ENCODE measurements at regions not wholly inside any gene's neighbourhood (a gene's known extent, or its start where the extent isn't known, plus 50 kb on each side); places are given as distances from the start of the nearest gene placed in this dataset.

DNA sequence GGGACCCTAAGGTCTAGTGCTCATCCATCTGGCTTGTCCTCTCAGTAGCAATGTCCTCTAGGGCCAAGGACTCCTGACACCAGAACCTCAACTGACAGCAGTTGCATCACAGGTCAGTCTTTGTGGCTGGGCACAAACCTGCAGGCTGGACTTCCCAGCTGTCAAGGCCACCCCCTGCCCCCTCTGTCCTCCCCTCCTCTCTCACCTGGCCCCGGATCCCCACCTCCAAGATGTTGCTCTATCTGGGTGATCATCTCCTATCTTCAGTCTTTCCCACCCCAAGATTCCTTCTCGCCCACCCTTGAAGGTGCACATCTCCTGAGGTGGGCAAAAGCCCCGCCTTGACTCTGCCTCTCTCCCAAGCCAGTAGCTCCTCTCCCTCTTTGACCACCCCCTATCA, 131.8 kb upstream of the SRSF6 start:
- no peak overlapping the region for H3K27ac Mint-ChIP-seq
- no peaks in the 10 kb centered on the region for H3K36me3 Mint-ChIP-seq
- ATAC-seq (ENCODE audit: low read depth in 2 of 2) (no peak), DNase-seq (no peak)
- peaks cover 0 to 9% (median 2%) of the 10 kb centered on the region in 7 donors for H3K9me3 Mint-ChIP-seq
- peaks cover 5 to 11% (median 8%) of the 10 kb centered on the region in 3 donors for H3K27me3 Mint-ChIP-seq
- H3K4me1 Mint-ChIP-seq: no peaks in the 10 kb centered on the region
- no peak overlapping the region for H3K4me3 Mint-ChIP-seq

DNA sequence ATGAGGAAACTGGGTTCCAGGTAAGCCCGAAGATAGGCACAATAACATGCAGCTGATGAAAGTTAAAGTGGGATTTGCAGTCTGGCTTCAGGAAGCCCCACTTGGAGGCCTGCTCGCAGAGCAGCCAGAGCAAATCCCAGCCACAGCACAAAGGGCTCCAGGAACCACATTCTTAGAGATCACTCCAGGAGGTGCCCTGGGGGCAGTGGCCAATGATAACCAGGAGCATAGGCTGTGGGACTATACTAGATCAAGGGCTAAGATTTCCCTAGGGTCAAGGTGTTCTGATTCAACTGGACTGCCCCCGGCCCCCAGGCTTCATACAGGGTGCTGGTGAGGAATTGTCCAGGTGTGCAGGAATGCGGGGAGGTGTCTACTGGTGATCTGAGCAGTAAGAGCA, 133.9 kb upstream of the PTPRT start:
- Mint-ChIP-seq H3K36me3 (no peaks in the 10 kb centered on the region), H3K9me3 (peaks cover 0 to 9% (median 2%) of the 10 kb centered on the region in 7 donors), H3K27ac (no peak overlapping the region), H3K4me1 (no peaks in the 10 kb centered on the region), H3K4me3 (no peak overlapping the region), H3K27me3 (peaks cover 5 to 11% (median 8%) of the 10 kb centered on the region in 3 donors)
- DNase-seq: no peak
- no peak for ATAC-seq (ENCODE audit: low read depth in 2 of 2)

DNA sequence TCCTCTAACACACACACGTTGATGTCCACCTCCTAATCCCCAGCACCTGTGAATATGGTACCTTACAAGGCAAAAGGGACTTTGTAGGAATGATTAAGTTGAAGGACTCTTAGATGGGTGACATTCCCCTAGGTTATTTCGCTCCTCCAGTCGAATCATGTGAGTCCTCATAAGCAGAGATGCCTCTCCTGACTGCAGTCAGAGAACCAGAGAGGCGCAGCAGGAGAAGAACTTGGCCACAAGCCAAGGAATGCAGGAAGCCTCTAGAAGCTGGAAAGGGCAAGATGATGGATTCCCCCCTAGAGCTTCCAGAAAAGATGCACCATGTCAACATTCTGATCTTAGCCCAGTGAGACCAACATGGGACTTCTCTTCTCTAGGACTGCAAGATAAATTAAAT, 133.1 kb upstream of the PTPRT start:
- Mint-ChIP-seq H3K9me3 (peaks cover 0 to 9% (median 2%) of the 10 kb centered on the region in 7 donors), H3K27ac (no peak overlapping the region), H3K36me3 (no peaks in the 10 kb centered on the region), H3K27me3 (peaks cover 5 to 11% (median 8%) of the 10 kb centered on the region in 3 donors), H3K4me3 (no peak overlapping the region), H3K4me1 (no peaks in the 10 kb centered on the region)
- DNase-seq: no peak
- ATAC-seq (ENCODE audit: low read depth in 2 of 2): no peak

DNA sequence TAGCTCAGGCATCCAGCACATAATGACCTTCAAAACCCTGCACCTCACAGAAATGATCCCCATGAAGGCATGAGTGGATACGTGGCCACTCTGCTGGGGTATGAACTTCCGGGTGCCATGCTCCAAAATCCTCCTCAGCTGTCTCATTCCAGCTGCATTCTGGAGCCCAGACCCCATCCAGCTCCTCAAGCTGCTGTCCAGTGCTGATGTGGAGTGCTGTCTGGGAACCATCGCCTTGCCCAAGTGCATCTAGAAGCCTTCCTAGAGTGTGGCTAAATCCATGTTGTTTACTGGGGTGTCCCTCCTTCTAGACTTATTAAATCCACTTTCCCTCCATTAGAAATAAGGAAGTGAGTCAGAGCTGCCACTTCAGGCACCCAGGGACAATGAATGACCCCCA, 130.8 kb upstream of the PTPRT start:
- H3K36me3 Mint-ChIP-seq: no peaks in the 10 kb centered on the region
- no peaks in the 10 kb centered on the region for H3K4me1 Mint-ChIP-seq
- ATAC-seq (ENCODE audit: low read depth in 2 of 2): no peak
- H3K4me3 Mint-ChIP-seq: no peak overlapping the region
- no peak overlapping the region for H3K27ac Mint-ChIP-seq
- no peak for DNase-seq
- peaks cover 0 to 5% (median 0%) of the 10 kb centered on the region in 3 donors for H3K27me3 Mint-ChIP-seq
- peaks cover 0 to 6% (median 1%) of the 10 kb centered on the region in 7 donors for H3K9me3 Mint-ChIP-seq

DNA sequence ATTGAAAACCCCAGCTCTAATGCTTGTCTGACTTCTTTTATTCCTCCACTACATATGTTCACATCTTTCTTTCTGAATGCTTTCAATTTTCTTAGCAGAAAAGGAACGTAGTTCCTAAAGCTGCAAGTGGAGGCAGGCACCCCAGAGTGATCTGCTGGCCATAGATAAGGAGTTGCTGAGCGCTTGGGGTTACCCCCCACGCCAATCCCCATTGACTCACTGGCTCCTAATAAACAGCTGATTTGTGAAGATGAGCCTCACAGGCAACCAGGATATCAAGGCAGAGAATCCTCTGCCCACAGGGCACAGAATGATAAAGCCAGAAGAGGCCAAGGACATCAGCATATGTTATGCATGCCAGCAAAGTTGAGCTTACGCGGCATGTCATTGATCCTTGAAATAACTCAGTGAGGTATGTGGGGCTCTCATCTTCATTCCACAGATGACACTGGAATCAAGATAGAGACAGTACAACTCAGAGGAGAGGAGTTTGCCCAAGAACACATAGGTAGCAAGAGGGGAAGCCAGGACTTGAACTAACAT, 129.1 kb upstream of the PTPRT start:
- no peaks in the 10 kb centered on the region for H3K4me1 Mint-ChIP-seq
- no peaks in the 10 kb centered on the region for H3K27me3 Mint-ChIP-seq
- no peak overlapping the region for H3K27ac Mint-ChIP-seq
- no peak for DNase-seq
- H3K36me3 Mint-ChIP-seq: no peaks in the 10 kb centered on the region
- no peak for ATAC-seq (ENCODE audit: low read depth in 2 of 2)
- no peak overlapping the region for H3K4me3 Mint-ChIP-seq
- H3K9me3 Mint-ChIP-seq: peaks cover 0 to 4% (median 1%) of the 10 kb centered on the region in 7 donors

DNA sequence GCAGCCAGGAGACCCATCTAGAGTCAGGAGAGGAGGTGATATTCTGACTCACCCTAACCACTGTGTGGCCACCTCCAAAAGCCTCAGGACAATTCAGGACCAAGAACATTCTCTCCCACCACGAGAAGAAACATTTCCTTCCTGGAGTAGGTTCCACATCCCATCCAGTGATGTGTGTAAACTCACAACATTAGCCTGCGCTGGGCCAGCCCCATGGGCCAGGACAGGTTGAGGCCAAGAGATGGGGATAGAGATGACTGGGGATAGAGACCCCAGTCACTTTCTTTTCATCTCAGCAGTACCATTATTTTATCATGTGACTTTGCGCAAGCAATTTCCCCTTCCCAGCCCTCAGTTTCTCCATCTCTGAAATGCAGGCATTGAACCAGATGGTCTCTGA, 126.6 kb upstream of the PTPRT start:
- H3K4me3 Mint-ChIP-seq: no peak overlapping the region
- peaks cover 0 to 4% (median 0%) of the 10 kb centered on the region in 7 donors for H3K9me3 Mint-ChIP-seq
- ATAC-seq (ENCODE audit: low read depth in 2 of 2) (no peak), DNase-seq (no peak)
- H3K27ac Mint-ChIP-seq: no peak overlapping the region
- H3K27me3 Mint-ChIP-seq: peaks cover 0 to under 1% (median 0%) of the 10 kb centered on the region in 3 donors
- no peaks in the 10 kb centered on the region for H3K4me1 Mint-ChIP-seq
- no peaks in the 10 kb centered on the region for H3K36me3 Mint-ChIP-seq

DNA sequence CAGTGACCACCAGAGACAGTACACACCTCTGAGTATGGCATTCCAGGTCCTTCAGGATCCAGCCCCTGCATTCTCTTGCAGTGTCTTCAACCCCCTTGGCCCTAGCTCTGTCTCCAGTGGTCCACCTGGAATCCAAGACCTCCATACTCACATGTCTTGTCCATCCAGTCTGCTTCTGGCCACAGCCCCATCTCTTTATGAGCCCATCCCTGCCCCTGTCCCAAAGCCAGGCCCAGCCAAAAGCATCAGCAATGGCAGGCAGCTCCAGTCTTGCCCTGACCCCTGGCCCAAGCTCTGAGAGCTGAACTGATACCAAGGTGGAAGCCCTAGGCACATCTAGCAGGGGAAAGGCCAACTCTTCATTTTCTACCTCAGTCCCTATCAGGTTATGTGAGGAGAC, 119.6 kb upstream of the PTPRT start:
- Mint-ChIP-seq H3K36me3 (no peaks in the 10 kb centered on the region), H3K27me3 (peaks cover 0 to 10% (median 8%) of the 10 kb centered on the region in 3 donors), H3K27ac (no peak overlapping the region), H3K4me3 (no peak overlapping the region), H3K9me3 (peaks cover 0 to 8% (median 1%) of the 10 kb centered on the region in 7 donors), H3K4me1 (no peaks in the 10 kb centered on the region)
- ATAC-seq (ENCODE audit: low read depth in 2 of 2) (no peak), DNase-seq (no peak)

DNA sequence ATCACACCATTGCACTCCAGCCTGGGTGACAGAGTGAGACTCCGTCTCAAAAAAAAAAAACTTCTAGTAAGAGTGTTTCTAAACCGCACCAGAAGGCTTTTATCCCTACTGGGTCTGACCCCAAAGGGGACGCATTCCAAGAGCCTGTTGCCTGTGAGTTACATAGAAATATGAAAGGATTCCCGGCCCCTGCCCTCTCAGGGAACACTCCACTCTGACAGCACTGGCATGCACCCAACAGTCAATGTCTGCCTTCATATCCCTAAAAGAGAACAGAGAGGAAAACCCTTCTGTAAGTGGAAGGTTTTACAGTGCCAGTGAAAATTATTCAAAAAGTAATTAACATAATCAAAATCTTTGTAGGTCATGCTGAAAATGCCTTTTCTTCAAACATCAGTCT, 117.1 kb upstream of the PTPRT start:
- no peaks in the 10 kb centered on the region for H3K4me1 Mint-ChIP-seq
- H3K36me3 Mint-ChIP-seq: no peaks in the 10 kb centered on the region
- H3K4me3 Mint-ChIP-seq: no peak overlapping the region
- no peak overlapping the region for H3K27ac Mint-ChIP-seq
- H3K9me3 Mint-ChIP-seq: peaks cover 0 to 11% (median 1%) of the 10 kb centered on the region in 7 donors
- peaks cover 0 to 12% (median 10%) of the 10 kb centered on the region in 3 donors for H3K27me3 Mint-ChIP-seq
- ATAC-seq (ENCODE audit: low read depth in 2 of 2) (no peak), DNase-seq (no peak)

DNA sequence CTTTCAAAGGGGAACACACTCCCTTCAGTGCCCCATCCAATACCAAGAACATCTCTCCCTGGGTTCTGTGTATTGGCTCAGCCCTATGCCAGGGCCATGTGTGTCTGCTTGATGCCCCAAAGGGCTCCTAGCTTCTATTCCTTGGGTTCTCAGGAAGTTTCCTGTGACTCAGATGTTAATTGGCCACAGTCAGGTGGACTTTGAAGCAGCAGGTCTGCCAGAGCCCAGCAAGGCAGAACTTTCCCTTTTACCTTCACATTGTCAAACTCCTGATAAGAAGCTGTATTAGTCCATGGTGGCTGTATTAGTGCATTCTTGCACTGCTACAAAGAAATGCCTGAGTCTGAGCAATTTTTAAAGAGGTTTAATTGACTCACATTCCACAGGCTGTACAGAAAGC, 116.0 kb upstream of the PTPRT start:
- Mint-ChIP-seq H3K4me3 (no peak overlapping the region), H3K36me3 (no peaks in the 10 kb centered on the region), H3K27ac (no peak overlapping the region), H3K9me3 (peaks cover 0 to 9% (median 1%) of the 10 kb centered on the region in 7 donors), H3K4me1 (no peaks in the 10 kb centered on the region), H3K27me3 (peaks cover 0 to 9% (median 6%) of the 10 kb centered on the region in 3 donors)
- DNase-seq (no peak), ATAC-seq (ENCODE audit: low read depth in 2 of 2) (no peak)

DNA sequence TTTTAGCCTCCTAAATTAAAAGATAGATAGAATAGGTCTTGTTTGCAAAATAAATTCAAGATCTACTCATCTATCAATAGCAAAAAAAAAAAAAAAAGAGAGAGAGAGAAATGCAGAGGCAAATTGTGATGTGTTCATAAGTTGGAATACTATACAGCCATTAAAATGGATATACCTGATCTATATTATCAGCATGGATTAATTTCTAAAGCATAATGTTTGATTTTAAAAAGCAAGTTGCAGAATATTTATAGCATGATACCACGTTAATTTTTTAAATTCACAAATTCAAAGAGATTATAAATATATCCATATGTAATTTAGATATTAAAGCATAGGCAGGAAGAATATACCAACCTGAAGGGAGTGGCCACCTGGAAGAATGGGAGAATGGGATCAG, 114.9 kb upstream of the PTPRT start:
- no peak overlapping the region for H3K4me3 Mint-ChIP-seq
- H3K36me3 Mint-ChIP-seq: no peaks in the 10 kb centered on the region
- H3K27me3 Mint-ChIP-seq: peaks cover 0 to 6% (median 0%) of the 10 kb centered on the region in 3 donors
- DNase-seq: no peak
- H3K4me1 Mint-ChIP-seq: no peaks in the 10 kb centered on the region
- no peak for ATAC-seq (ENCODE audit: low read depth in 2 of 2)
- H3K27ac Mint-ChIP-seq: no peak overlapping the region
- H3K9me3 Mint-ChIP-seq: peaks cover 0 to 5% (median 1%) of the 10 kb centered on the region in 7 donors

DNA sequence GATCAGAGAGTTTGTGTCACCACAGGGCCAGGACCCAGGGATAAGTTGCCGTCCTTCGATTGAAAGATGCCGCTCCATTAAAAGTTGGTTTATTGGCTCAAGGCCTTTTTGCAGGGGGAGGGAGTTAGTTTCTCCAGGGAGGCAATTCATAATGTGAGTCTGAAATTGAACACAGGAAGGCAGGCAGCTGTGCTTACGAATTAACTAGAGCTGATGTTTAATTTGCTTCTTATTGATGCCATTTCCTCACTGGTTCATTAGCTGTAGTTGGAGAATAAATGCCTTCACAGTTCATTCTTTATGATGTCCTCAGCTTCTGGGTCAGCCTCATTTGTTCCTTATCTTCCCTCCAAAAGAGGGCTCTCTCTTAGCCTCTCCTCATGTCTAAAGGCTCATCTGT, 113.2 kb upstream of the PTPRT start:
- no peak overlapping the region for H3K4me3 Mint-ChIP-seq
- H3K27me3 Mint-ChIP-seq: peaks cover 0 to 6% (median 0%) of the 10 kb centered on the region in 3 donors
- DNase-seq: no peak
- no peaks in the 10 kb centered on the region for H3K4me1 Mint-ChIP-seq
- H3K27ac Mint-ChIP-seq: no peak overlapping the region
- no peaks in the 10 kb centered on the region for H3K36me3 Mint-ChIP-seq
- peaks cover 0 to 5% (median 2%) of the 10 kb centered on the region in 7 donors for H3K9me3 Mint-ChIP-seq
- ATAC-seq (ENCODE audit: low read depth in 2 of 2): no peak

DNA sequence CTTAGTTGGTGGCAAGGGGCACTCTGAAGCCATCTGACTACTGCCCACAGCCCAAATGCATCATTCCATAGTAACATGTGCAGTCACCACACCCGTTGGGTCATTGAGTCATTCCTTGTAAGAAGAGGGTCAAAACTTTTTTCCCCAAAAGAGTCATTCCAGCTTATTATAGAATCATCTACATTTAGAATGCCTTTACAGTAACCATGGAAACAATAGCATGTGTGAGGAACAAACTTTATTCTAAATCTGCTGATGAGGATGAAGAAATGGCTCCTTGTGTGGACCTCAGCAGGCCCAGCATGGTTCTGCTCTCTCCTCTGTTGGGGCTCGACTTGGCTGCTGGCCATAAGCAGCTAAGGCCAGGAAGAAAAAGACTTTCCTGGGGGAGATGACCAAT, 111.2 kb upstream of the PTPRT start:
- DNase-seq (no peak), ATAC-seq (ENCODE audit: low read depth in 2 of 2) (no peak)
- peaks cover 0 to 6% (median 0%) of the 10 kb centered on the region in 3 donors for H3K27me3 Mint-ChIP-seq
- no peaks in the 10 kb centered on the region for H3K36me3 Mint-ChIP-seq
- H3K27ac Mint-ChIP-seq: no peak overlapping the region
- H3K9me3 Mint-ChIP-seq: peaks cover 2 to 18% (median 8%) of the 10 kb centered on the region in 7 donors
- no peaks in the 10 kb centered on the region for H3K4me1 Mint-ChIP-seq
- H3K4me3 Mint-ChIP-seq: no peak overlapping the region

DNA sequence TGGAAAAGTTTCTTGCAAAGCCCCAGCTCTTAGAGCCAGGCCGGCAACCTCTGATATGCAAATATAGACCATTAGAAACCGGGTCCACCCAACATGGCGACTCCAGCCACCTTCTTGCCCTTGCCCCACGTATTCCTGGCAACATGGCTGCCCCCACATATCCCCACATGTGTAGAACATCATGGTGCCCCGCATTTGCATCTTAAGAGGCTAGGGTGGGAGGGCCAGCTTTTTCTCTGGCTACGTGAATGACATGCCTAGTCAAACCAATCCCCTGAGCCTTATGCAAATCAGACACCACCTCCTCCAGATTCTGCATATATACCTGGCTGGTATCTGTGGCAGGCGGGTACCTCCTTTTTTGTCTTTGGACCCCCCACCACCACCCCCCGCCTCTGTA, 106.1 kb upstream of the PTPRT start:
- no peaks in the 10 kb centered on the region for H3K36me3 Mint-ChIP-seq
- no peak for DNase-seq
- no peaks in the 10 kb centered on the region for H3K4me1 Mint-ChIP-seq
- no peak overlapping the region for H3K27ac Mint-ChIP-seq
- no peak for ATAC-seq (ENCODE audit: low read depth in 2 of 2)
- peaks cover 4 to 23% (median 8%) of the 10 kb centered on the region in 7 donors for H3K9me3 Mint-ChIP-seq
- H3K27me3 Mint-ChIP-seq: peaks cover 0 to 6% (median 3%) of the 10 kb centered on the region in 3 donors
- no peak overlapping the region for H3K4me3 Mint-ChIP-seq

DNA sequence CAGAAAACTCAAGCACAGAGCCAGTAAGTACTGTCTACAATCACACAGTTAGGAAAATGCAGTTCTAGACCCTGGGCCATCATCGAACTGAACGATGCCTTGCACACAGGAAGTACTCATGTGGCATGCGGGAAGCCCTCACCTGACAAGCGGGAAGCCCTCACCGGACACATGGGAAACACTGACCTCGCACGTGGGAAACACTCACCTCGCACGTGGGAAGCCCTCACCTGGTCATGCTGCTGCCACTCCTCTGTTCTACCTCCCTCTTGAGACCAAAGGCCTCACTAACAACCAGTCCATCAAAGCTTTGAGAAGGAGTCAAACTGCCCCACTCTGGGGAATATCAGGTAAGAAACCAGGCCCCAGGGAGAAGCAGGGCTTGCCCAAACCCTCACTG, 105.6 kb upstream of the PTPRT start:
- Mint-ChIP-seq H3K9me3 (peaks cover 4 to 23% (median 8%) of the 10 kb centered on the region in 7 donors), H3K27me3 (peaks cover 0 to 6% (median 3%) of the 10 kb centered on the region in 3 donors), H3K4me3 (no peak overlapping the region), H3K27ac (peak overlapping the region in 1 of 6 donors; percentile 48), H3K4me1 (no peaks in the 10 kb centered on the region), H3K36me3 (no peaks in the 10 kb centered on the region)
- ATAC-seq (ENCODE audit: low read depth in 2 of 2) (no peak), DNase-seq (no peak)

DNA sequence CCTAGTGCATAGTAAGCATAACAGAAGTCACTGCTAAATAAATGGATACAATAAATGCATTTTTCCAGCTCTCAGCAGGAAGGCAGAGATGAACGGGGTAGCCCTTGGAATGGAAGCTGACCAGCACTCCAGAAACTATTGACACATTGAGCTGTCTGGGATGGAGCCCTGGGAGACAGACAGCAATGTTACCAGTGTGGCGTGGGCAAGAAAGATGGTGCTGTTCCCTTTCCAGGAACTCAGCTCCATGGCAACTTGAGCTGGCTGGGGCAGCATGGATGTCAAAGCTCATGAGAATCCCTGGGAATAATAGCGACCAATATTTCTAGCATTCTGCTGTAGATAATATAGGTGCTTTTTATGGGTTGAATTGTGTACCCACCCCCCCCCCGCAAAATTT, 104.3 kb upstream of the PTPRT start:
- no peak for DNase-seq
- Mint-ChIP-seq H3K27me3 (peaks cover 0 to 6% (median 3%) of the 10 kb centered on the region in 3 donors), H3K27ac (peak overlapping the region in 1 of 6 donors; percentile 22), H3K4me3 (no peak overlapping the region), H3K36me3 (no peaks in the 10 kb centered on the region), H3K9me3 (peaks cover 4 to 23% (median 8%) of the 10 kb centered on the region in 7 donors), H3K4me1 (no peaks in the 10 kb centered on the region)
- ATAC-seq (ENCODE audit: low read depth in 2 of 2): no peak
